NCI-H82 treated with DMSO at 0.1 percent for 48 hours (cell line): ENCODE measurements at regions not wholly inside any gene's neighbourhood (a gene's known extent, or its start where the extent isn't known, plus 50 kb on each side); places are given as distances from the start of the nearest gene placed in this dataset.

Experiments
- DNase-seq: peaks from one replicate; lab custom pipeline; 2025; ENCODE audit not compliant: unreplicated experiment; lab: John Stamatoyannopoulos, UW

GRCh38 chr17:74004056-74004455 is 199.4 kb upstream of the RPL38 start:
- DNase-seq, result no peak

- DNase-seq, result no peak
Observed at GRCh38 chr17:74005790-74006189, 197.7 kb upstream of the RPL38 start.

DNA sequence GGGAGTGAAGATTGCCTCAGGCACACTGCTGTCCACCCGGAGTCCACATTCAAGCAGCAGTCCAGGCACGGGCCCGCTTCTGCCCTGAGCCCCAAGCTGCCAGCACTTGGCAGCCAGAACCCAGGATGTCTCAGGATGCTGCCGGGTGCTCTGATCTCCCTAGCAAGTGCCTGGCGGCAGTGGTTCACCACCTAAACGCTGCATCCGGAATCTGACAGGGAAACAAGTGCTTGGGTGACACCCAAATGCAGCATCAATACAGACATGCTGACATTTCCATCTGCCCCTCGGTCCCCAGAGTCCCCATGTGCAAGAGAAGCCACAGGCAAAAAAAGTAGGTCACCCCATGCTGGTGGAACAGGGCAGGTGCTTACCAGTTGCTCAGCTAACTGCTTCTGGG is 197.1 kb upstream of the RPL38 start:
- no peak for DNase-seq

GRCh38 chr17:74008196-74008595 is 195.3 kb upstream of the RPL38 start:
- DNase-seq, result peak; percentile 59

GRCh38 chr17:74009056-74009625 is 194.3 kb upstream of the RPL38 start:
- DNase-seq, result no peak

DNA sequence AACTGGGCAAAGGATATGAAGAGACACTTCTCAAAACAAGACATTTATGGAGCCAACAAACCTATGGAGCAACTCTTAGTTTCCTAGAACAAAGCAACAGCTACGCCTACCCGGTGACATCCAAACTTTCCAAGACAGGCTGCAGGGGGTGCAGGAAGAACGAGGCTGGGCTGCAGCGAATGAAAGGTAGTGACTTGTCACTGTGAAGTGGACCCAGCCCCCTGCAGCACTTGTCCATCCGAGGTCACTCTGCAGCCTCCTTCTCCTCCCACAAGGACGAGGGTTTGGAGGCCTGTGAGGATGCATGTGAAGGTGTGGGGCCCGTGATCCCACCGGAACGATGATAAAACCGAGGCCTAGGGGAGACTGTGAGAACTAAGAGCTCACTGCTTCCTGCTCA is 192.6 kb upstream of the RPL38 start:
- no peak for DNase-seq

GRCh38 chr17:74011966-74012365 is 191.5 kb upstream of the RPL38 start:
- peak; percentile 98 for DNase-seq

DNA sequence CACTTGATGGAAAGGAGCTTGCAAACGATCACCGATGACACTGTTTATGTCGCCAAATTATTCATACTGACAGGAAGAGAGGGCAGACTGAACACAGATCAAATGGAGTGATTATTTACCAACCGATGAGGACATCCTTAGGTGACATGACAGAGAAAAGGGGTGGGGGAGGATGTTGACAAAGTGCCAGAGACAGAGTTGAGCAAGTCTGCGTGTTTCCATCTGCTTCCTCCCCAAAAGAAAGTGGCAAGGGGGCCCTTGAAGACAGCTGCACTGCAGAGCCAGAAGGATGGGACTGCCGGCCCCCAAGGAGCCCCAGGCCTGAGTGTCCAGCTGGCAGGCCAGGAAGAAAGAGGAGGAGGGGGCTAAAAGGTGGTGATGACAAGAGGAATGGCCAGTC is 191.0 kb upstream of the RPL38 start:
- DNase-seq, result peak; percentile 89

GRCh38 chr17:74015316-74015715 is 188.2 kb upstream of the RPL38 start:
- no peak for DNase-seq

- no peak for DNase-seq
Observed at GRCh38 chr17:74015990-74016389, 187.5 kb upstream of the RPL38 start.

DNA sequence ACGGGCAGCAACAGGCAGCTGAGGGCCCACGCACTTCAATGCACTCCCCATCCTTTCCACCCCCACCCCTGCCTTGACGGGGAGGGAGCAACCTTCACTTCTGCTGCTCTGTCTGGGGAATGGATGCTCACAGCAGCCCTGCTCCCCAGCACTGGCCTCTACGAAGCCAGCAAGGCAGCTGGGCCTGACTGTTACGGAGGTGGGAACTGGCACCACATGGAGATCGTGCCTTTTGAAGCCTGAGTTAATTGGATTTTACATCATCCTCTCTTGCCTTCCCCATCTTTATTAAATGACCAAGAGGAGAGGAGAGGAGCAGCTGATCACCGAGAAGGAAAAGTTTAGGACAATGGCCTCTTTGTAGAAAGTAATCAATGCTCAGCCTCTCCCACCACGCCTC is 187.0 kb upstream of the RPL38 start:
- DNase-seq, result peak; percentile 50

DNA sequence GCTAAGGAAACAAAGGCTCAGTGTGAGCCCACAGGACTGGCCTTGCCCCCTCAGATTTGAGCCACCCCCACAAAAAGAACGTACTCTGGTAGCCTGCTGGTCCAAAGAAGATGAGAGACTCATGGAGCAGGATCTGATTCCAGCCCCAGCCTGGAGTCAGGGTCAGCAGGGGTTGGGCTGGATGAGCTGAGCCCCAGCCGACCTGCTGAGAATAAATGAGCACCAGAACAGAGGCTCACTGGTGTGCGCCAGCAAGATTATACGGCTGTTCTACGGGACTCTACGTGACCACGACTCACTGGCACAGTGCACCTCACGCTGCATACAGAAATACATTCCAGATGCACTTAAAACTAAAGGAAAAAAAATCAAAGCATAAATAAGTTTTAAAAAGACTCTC is 186.0 kb upstream of the RPL38 start:
- DNase-seq, result no peak

- DNase-seq, result no peak
Observed at GRCh38 chr17:74018115-74018514, 185.4 kb upstream of the RPL38 start.

- no peak for DNase-seq
Observed at GRCh38 chr17:74019271-74019670, 184.2 kb upstream of the RPL38 start.

- no peak for DNase-seq
Observed at GRCh38 chr17:74019860-74020259, 183.6 kb upstream of the RPL38 start.

DNA sequence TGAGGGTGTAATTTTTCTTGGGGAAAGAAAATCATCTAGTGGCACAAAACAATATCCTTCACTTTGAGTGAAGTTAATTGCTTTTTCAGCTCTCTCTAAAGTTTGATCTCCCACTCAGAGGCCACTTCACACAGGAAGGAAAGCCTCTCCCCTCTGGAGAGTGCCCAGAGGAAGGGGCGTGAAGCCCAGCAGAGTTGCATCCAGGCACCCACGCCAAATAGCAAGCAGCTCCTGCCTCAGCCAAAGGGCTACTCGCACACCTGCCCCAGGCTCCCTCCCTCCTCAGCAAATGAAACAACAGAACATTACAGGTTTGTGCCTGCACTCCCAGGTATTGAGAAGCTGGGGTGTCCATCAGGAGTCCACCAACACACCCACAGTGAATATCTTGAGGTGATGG is 183.0 kb upstream of the RPL38 start:
- DNase-seq, result no peak

DNA sequence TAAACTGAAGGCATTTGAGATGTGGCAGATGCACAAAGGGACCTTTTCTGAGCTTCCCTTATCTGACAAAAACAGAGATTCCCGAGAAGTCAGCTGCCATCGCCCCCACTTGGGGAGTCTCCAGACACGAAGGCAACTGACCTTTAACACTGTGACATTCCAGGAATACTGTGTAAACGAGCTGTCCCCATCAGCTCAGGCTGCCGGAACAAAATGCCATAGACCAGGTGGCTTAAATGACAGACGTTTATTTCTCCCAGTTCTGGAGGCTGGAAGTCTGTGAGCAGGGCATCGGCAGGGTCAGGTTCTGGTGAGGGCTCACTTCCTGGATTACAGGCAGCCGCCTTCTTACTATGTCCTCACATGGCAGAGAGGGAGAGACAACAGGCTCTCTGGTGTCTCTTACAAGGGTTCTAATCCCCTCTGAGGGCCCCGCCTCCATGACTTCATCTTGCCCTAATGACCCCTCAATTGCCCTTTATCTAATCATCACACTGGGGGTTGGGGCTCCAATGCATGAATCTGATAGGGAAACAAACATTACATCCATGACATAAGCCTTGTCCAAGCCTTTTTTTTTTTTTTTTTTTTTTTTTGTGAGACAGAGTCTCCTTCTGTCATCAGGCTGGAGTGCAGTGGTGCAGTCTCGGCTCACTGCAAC is 178.5 kb upstream of the RPL38 start:
- no peak for DNase-seq

GRCh38 chr17:74027444-74027843 is 176.0 kb upstream of the RPL38 start:
- DNase-seq, result no peak

- DNase-seq, result no peak
Observed at GRCh38 chr17:74028354-74029116, 174.9 kb upstream of the RPL38 start.

GRCh38 chr17:74031316-74032090 is 172.0 kb upstream of the RPL38 start:
- peak; percentile 87 for DNase-seq

DNA sequence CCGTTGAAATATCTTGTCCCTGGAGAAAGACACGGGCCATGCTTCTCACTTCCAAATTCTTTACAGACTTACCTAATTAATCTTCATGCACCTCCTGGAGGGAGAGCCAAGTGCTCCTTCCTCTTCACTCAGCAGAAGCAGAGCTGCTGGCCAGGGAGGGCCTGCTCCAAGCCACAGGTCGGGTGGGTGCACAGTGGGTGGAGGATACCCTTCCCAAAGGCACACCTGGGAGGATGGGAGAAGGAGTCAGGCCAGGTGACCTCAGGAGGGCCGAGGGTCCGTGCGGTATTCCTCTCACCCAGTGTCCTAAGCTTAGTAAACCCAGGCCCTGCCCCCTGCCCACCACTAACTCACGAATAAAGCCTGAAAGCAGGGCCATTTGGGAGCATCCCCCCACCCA is 171.3 kb upstream of the RPL38 start:
- DNase-seq, result no peak

DNA sequence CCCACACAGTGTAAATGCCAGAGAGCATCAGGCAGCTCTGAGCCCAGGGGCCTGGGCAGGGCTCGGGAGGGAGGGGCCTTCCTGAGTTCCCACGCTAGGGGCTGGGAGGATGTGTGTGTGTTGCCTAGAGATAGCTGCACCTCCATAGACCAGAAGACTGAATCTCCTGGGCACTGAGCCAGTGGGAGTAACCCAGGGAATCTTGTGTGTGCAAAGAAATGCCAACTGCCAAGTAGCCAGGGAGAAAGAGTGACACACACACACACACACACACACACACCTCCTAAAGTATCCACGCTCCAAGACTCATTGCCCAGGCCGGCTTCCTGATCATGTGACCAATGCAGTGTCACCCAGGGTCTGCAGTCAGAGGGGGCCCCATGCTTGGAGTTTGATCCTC is 166.2 kb upstream of the RPL38 start:
- DNase-seq, result no peak
